22Rv1 (cell line): ENCODE measurements at regions not wholly inside any gene's neighbourhood (a gene's known extent, or its start where the extent isn't known, plus 50 kb on each side); places are given as distances from the start of the nearest gene placed in this dataset.

Experiments used
- H3K27ac ChIP-seq: fragments of 450-650 bp; 2 replicates; pipeline ENCODE4 v1.5.1; 2017
- CTCF ChIP-seq: fragments of 450-650 bp; IDR thresholded peaks from 2 replicates; pipeline ENCODE4 v1.5.1; 2017; ENCODE audit warnings: mild to moderate bottlenecking
- ZFX ChIP-seq: fragments of 450-650 bp; IDR thresholded peaks from 2 replicates; pipeline ENCODE4 v1.6.1; 2017; ENCODE audit warnings: antibody characterized with exemption, borderline replicate concordance

DNA sequence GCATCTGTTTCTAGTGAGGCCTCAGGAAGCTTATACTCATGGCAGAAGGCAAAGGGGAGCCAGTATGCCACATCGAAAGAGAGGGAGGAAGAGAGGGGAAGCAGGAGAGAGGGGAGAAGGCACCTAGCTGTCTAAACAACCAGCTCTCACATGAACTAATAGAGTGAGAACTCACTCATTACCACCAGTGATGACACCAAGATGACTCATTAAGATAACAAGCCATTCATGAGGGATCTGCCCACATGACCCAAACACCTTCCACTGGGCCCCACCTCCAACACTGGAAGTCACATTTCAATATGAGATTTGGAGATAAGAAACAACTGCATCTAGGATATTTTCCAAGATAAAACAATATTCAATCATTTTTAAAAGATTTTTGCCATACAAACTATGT is 753.9 kb upstream of the ZEB2 start:
- H3K27ac ChIP-seq, result no peak overlapping the region
- TF ChIP-seq CTCF (no peak), ZFX (no peak)

GRCh38 chr2:145268931-145269330 is 749.0 kb upstream of the ZEB2 start:
- H3K27ac ChIP-seq, result no peak overlapping the region

DNA sequence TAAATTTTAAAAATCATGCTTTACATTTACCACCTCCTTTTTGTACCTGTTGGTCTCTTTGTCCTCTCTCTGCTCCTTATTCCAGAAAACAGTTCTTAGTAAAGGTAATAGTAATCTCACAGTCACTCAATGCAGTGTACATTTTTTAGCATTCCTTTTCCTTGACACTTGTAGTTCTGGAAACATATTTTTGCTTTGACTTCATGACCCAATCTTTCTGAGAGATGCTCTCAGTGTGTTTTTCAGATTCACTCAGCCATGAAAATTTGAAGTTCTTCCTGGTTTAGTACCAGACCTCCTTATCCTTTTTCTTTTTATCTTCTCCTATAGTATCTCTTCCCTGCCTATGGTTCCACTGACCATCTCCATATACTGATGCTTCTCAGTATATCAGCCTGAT is 747.5 kb upstream of the ZEB2 start:
- no peak for TF ChIP-seq CTCF
- no peak for TF ChIP-seq ZFX
- H3K27ac ChIP-seq, result no peak overlapping the region

More at GRCh38 chr2:145268931-145269330, 749.0 kb upstream of the ZEB2 start:
- TF ChIP-seq CTCF (no peak), ZFX (no peak)

DNA sequence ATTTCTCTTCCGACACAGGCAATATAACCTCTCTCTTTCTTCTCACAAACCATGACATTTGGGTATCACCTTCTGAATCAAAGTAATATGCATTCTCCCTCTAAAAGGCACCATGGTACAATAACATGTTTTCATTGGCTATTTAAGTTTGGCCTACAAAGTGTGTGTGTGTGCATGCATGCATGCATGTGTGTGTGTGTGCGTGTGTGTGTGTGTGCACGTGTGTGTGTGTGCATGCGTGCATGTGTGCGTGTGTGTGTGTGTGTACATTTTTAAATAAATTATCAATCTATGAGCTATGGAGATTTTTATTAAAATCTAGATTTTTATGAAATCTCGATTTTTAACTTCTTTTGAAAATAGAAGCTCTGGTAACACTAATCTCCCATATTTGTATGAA is 745.3 kb upstream of the ZEB2 start:
- TF ChIP-seq CTCF, result no peak
- no peak for TF ChIP-seq ZFX

DNA sequence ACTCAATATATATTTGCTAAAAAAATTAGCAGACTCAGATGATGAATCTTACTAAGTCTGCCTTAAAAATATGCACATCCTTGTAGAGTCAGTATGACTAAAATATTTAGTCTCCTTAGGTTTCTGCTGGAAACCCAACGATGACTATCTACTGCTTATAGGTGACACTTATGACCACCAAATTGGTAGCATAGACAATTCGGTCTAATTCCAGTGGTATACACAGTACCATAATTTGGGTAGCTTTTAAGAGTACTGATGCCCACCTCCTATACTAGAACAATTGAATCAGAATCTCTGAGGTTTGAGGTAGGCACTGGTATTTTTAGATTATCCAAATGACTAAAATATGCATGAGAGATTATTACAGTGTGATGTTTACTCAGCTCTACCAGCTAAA is 740.8 kb upstream of the ZEB2 start:
- no peak overlapping the region for H3K27ac ChIP-seq
- TF ChIP-seq ZFX, result no peak
- no peak for TF ChIP-seq CTCF

More for the DNA sequence above, 745.3 kb upstream of the ZEB2 start:
- H3K27ac ChIP-seq, result no peak overlapping the region

- H3K27ac ChIP-seq, result no peak overlapping the region
- TF ChIP-seq ZFX (no peak), CTCF (no peak)
Observed at GRCh38 chr2:145260081-145260480, 740.2 kb upstream of the ZEB2 start.

DNA sequence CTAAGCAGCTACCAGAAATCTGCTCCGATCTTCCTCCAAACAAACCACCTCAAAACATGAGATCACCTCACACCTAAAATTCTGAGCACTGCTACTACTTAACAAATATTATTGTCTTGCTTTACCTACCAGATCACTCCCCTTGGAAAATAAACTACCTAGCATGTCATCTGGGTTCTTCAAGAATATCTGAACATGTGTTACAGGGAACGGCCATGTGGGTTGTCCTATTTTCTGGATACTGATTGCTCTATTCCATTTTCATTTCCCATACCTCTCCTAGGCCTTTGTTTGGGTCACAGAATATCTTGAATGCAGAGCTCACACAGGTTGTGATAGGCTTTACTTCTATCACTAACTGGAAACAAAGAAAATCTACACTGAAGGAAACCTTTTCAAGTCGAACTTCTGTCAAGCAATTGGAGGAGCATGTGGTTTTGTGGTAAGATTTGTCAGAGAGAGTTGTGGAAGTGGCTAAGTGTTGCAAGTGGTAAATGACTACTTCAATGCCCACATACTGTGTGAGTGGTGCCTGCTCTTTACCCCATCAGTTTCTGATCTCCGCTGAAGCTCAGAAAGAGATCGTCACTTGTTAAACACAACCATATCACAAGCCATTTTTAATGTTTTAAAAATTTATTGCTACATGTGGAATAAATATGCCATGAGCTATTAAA is 739.1 kb upstream of the ZEB2 start:
- H3K27ac ChIP-seq, result no peak overlapping the region
- no peak for TF ChIP-seq CTCF
- no peak for TF ChIP-seq ZFX
